ENCODE measurements at regions not wholly inside any gene's neighbourhood (a gene's known extent, or its start where the extent isn't known, plus 50 kb on each side); places are given as distances from the start of the nearest gene placed in this dataset.

- H3K27me3 ChIP-seq (ENCODE audit: control insufficient read depth in 1 of 2, insufficient read depth in 2 of 2, low read length in 2 of 2): no peaks in the 10 kb centered on the region
- H3K9me3 ChIP-seq (ENCODE audit: control insufficient read depth in 1 of 2, insufficient read depth in 1 of 2, low read length in 2 of 2): no peaks in the 10 kb centered on the region
- TF ChIP-seq CTCF (IDR thresholded peaks at IDR 0.05): no peak
- Mint-ChIP-seq H3K4me3 (no peak overlapping the region), H3K27ac (no peak overlapping the region), H3K9me3 (peaks cover 2% of the 10 kb centered on the region), H3K36me3 (ENCODE audit: low read depth) (no peaks in the 10 kb centered on the region), H3K27me3 (no peaks in the 10 kb centered on the region), H3K4me1 (ENCODE audit: low read depth) (no peaks in the 10 kb centered on the region)
- H3K4me3 ChIP-seq (ENCODE audit: low read length): no peak overlapping the region
- H3K36me3 ChIP-seq (ENCODE audit: insufficient read depth, low read length): no peaks in the 10 kb centered on the region
- ChIA-PET CTCF (no interaction called here), POLR2A (no interaction called here)
- H3K4me1 ChIP-seq (ENCODE audit: insufficient read depth, low read length): no peaks in the 10 kb centered on the region
- intact Hi-C loops (cut with DNase I, micrococcal nuclease): no loop called here
- H3K27ac ChIP-seq (ENCODE audit: low read depth in 1 of 2, low read length in 2 of 2): no peak overlapping the region
- no peak for ATAC-seq (ENCODE audit: poor library complexity)
- DNase-seq: no peak
These were observed 417.2 kb downstream of the ZBBX start for GRCh38 chr3:166962911-166963310.

- CTCF ChIA-PET: no interaction called here
- intact Hi-C loops (cut with DNase I, micrococcal nuclease): no loop called here
- H3K4me1 Mint-ChIP-seq (ENCODE audit: low read depth): no peaks in the 10 kb centered on the region
These were observed 423.0 kb downstream of the ZBBX start for GRCh38 chr3:166957121-166957520.

GRCh38 chr3:166955201-166955939 lies 424.7 kb downstream of the ZBBX start:
- Mint-ChIP-seq H3K4me1 (ENCODE audit: low read depth) (no peaks in the 10 kb centered on the region), H3K36me3 (ENCODE audit: low read depth) (no peaks in the 10 kb centered on the region), H3K27ac (no peak overlapping the region), H3K27me3 (no peaks in the 10 kb centered on the region), H3K9me3 (peaks cover 26% of the 10 kb centered on the region), H3K4me3 (no peak overlapping the region)
- DNase-seq (no peak), ATAC-seq (ENCODE audit: poor library complexity) (no peak)
- Histone ChIP-seq H3K27ac (ENCODE audit: low read depth in 1 of 2, low read length in 2 of 2) (no peak overlapping the region), H3K36me3 (ENCODE audit: insufficient read depth, low read length) (no peaks in the 10 kb centered on the region), H3K9me3 (ENCODE audit: control insufficient read depth in 1 of 2, insufficient read depth in 1 of 2, low read length in 2 of 2) (peaks cover 4 to 10% of the 10 kb centered on the region in 2 experiments), H3K27me3 (ENCODE audit: control insufficient read depth in 1 of 2, insufficient read depth in 2 of 2, low read length in 2 of 2) (no peaks in the 10 kb centered on the region), H3K4me3 (ENCODE audit: low read length) (no peak overlapping the region), H3K4me1 (ENCODE audit: insufficient read depth, low read length) (no peaks in the 10 kb centered on the region)
- intact Hi-C loops (cut with DNase I, micrococcal nuclease): no loop called here
- CTCF ChIA-PET: no interaction called here
- POLR2A ChIA-PET: no interaction called here
- no peak for TF ChIP-seq CTCF (IDR thresholded peaks at IDR 0.05)

More at GRCh38 chr3:166957121-166957520, 423.0 kb downstream of the ZBBX start:
- no peaks in the 10 kb centered on the region for H3K36me3 Mint-ChIP-seq (ENCODE audit: low read depth)
- no peak overlapping the region for H3K27ac ChIP-seq (ENCODE audit: low read depth in 1 of 2, low read length in 2 of 2)
- H3K4me1 ChIP-seq (ENCODE audit: insufficient read depth, low read length): no peaks in the 10 kb centered on the region
- no peak overlapping the region for H3K4me3 Mint-ChIP-seq
- no peak overlapping the region for H3K4me3 ChIP-seq (ENCODE audit: low read length)
- POLR2A ChIA-PET: no interaction called here
- peaks cover 4 to 10% of the 10 kb centered on the region in 2 experiments for H3K9me3 ChIP-seq (ENCODE audit: control insufficient read depth in 1 of 2, insufficient read depth in 1 of 2, low read length in 2 of 2)
- H3K27me3 ChIP-seq (ENCODE audit: control insufficient read depth in 1 of 2, insufficient read depth in 2 of 2, low read length in 2 of 2): no peaks in the 10 kb centered on the region
- H3K9me3 Mint-ChIP-seq: peaks cover 23% of the 10 kb centered on the region
- ATAC-seq (ENCODE audit: poor library complexity): no peak
- no peak for TF ChIP-seq CTCF (IDR thresholded peaks at IDR 0.05)
- no peaks in the 10 kb centered on the region for H3K27me3 Mint-ChIP-seq
- H3K27ac Mint-ChIP-seq: no peak overlapping the region
- no peaks in the 10 kb centered on the region for H3K36me3 ChIP-seq (ENCODE audit: insufficient read depth, low read length)
- DNase-seq: no peak

All from CD4-positive, alpha-beta T cell (primary cell).